Nephron (organoid): ENCODE measurements at regions not wholly inside any gene's neighbourhood (a gene's known extent, or its start where the extent isn't known, plus 50 kb on each side); places are given as distances from the start of the nearest gene placed in this dataset.
A peak's percentile ranks its signal among the peaks of the same experiment; 100 is the strongest.

Source experiments
- H3K27ac Mint-ChIP-seq, 3 experiments: 2 replicates each; pipeline ENCODE4 v1.8.0; 2020; ENCODE audit warnings: mixed read lengths in 3 of 3, mild to moderate bottlenecking in 2 of 3, moderate library complexity in 1 of 3
- H3K27me3 Mint-ChIP-seq: 2 replicates; pipeline ENCODE4 v1.8.0; 2021; ENCODE audit warnings: low read depth, mild to moderate bottlenecking, moderate library complexity, mixed read lengths
- H3K36me3 Mint-ChIP-seq: 2 replicates; pipeline ENCODE4 v1.8.0; 2020; ENCODE audit warnings: low read depth, mixed read lengths
- H3K4me1 Mint-ChIP-seq: 2 replicates; pipeline ENCODE4 v1.8.0; 2020; ENCODE audit warnings: mixed read lengths
- H3K4me3 Mint-ChIP-seq, 3 experiments: 2 replicates each; pipeline ENCODE4 v1.8.0; 2020; ENCODE audit warnings: mild to moderate bottlenecking in 3 of 3, mixed read lengths in 3 of 3, moderate library complexity in 2 of 3
- H3K9me3 Mint-ChIP-seq: 2 replicates; pipeline ENCODE4 v1.8.0; 2020; ENCODE audit warnings: mixed read lengths
- CTCF ChIP-seq, 3 experiments: fragments of 200-600 bp; sonication (generic); IDR thresholded peaks; one replicate each; pipeline ENCODE4 v1.5.0; 2021; ENCODE audit warnings: antibody characterized with exemption in 3 of 3; ENCODE audit not compliant: unreplicated experiment in 3 of 3

- Mint-ChIP-seq H3K36me3 (no peaks in the 10 kb centered on the region), H3K4me3 (no peak overlapping the region), H3K27me3 (no peaks in the 10 kb centered on the region), H3K27ac (peak overlapping the region in 2 of 3 experiments; percentile 29 to 77), H3K4me1 (no peaks in the 10 kb centered on the region), H3K9me3 (no peaks in the 10 kb centered on the region)
- TF ChIP-seq CTCF (IDR thresholded peaks at IDR 0.05; ENCODE audit: unreplicated experiment in 3 of 3) = no peak
Observed at GRCh38 chr1:172906778-172907592, 143.8 kb downstream of the TNFSF18 start.

GRCh38 chr1:172907834-172908326 lies 142.9 kb downstream of the TNFSF18 start:
- H3K36me3 Mint-ChIP-seq = no peaks in the 10 kb centered on the region
- H3K27me3 Mint-ChIP-seq = no peaks in the 10 kb centered on the region
- H3K27ac Mint-ChIP-seq = no peak overlapping the region
- no peaks in the 10 kb centered on the region for H3K4me1 Mint-ChIP-seq
- no peak for TF ChIP-seq CTCF (IDR thresholded peaks at IDR 0.05; ENCODE audit: unreplicated experiment in 3 of 3)
- peaks cover 2% of the 10 kb centered on the region for H3K9me3 Mint-ChIP-seq
- no peak overlapping the region for H3K4me3 Mint-ChIP-seq

- no peak for TF ChIP-seq CTCF (IDR thresholded peaks at IDR 0.05; ENCODE audit: unreplicated experiment in 3 of 3)
- peaks cover 8% of the 10 kb centered on the region for H3K9me3 Mint-ChIP-seq
- H3K27me3 Mint-ChIP-seq = no peaks in the 10 kb centered on the region
- H3K36me3 Mint-ChIP-seq = no peaks in the 10 kb centered on the region
- no peak overlapping the region for H3K4me3 Mint-ChIP-seq
- H3K4me1 Mint-ChIP-seq = peaks cover 5% of the 10 kb centered on the region
- H3K27ac Mint-ChIP-seq = no peak overlapping the region
Observed at GRCh38 chr1:172909606-172910326, 141.0 kb downstream of the TNFSF18 start.

GRCh38 chr1:172912765-172913260 lies 137.9 kb downstream of the TNFSF18 start:
- Mint-ChIP-seq H3K9me3 (peaks cover 8% of the 10 kb centered on the region), H3K4me1 (peaks cover 5% of the 10 kb centered on the region), H3K27me3 (no peaks in the 10 kb centered on the region), H3K27ac (no peak overlapping the region), H3K36me3 (no peaks in the 10 kb centered on the region), H3K4me3 (no peak overlapping the region)
- no peak for TF ChIP-seq CTCF (IDR thresholded peaks at IDR 0.05; ENCODE audit: unreplicated experiment in 3 of 3)

- no peak overlapping the region for H3K4me3 Mint-ChIP-seq
- H3K36me3 Mint-ChIP-seq = no peaks in the 10 kb centered on the region
- no peak overlapping the region for H3K27ac Mint-ChIP-seq
- peaks cover 8% of the 10 kb centered on the region for H3K9me3 Mint-ChIP-seq
- peaks cover 5% of the 10 kb centered on the region for H3K4me1 Mint-ChIP-seq
- no peak for TF ChIP-seq CTCF (IDR thresholded peaks at IDR 0.05; ENCODE audit: unreplicated experiment in 3 of 3)
- H3K27me3 Mint-ChIP-seq = no peaks in the 10 kb centered on the region
Observed at GRCh38 chr1:172914501-172915144, 136.1 kb downstream of the TNFSF18 start.
